ENCODE measurements at regions not wholly inside any gene's neighbourhood (a gene's known extent, or its start where the extent isn't known, plus 50 kb on each side); places are given as distances from the start of the nearest gene placed in this dataset.
A peak's percentile ranks its signal among the peaks of the same experiment; 100 is the strongest.

DNA sequence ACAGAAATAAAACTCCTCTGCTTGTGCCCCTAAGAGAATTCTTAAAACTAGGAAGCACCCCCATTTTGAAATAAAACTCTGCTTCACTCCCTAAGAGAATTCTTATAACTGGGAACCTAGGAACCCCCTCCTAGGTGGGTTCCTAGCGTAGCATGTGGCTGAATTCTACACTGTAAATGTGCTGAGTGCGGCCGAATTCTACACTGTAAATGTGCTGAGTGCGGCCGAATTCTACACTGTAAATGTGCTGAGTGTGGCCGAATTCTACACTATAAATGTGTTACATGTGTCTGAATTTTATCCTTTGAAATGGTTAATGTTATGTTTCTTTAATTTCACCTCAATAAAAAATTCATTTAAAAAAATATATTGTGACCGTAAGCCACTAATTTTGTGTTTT, 79.3 kb downstream of the PSMB1 start:
- peak; percentile 51 for TF ChIP-seq MAFF (IDR thresholded peaks at IDR 0.05; ENCODE audit: low read length)
- peak; percentile 39 for TF ChIP-seq MAFG (tag; conservative IDR thresholded peaks at IDR 0.05)
- TF ChIP-seq ZNF316 (IDR thresholded peaks at IDR 0.05) = peak; percentile 36
- peak; percentile 37; the same call in 1 of the 2 replicates for TF ChIP-seq MAFK (IDR thresholded peaks at IDR 0.05; ENCODE audit: low read length)
- peak; percentile 48; the same call in 1 of the 2 replicates for TF ChIP-seq C11orf30 (IDR thresholded peaks at IDR 0.05; ENCODE audit: low read depth)
- TF ChIP-seq RBM34 (IDR thresholded peaks at IDR 0.05; ENCODE audit: borderline replicate concordance, insufficient read depth, low read length) = no peak
- TF ChIP-seq U2AF2 (optimal IDR thresholded peaks at IDR 0.05; ENCODE audit: low read depth, low read length) = no peak
- Histone ChIP-seq H3K36me3 (ENCODE audit: control insufficient read depth, insufficient read depth, low read length) (no peaks in the 10 kb centered on the region), H3K79me2 (ENCODE audit: control insufficient read depth, insufficient read depth, low read length) (no peaks in the 10 kb centered on the region), H3K4me1 (replicated peaks in 1 of 2; ENCODE audit: control insufficient read depth in 2 of 2, insufficient read depth in 2 of 2, low read length in 2 of 2) (no peaks in the 10 kb centered on the region), H3K9me3 (replicated peaks; ENCODE audit: control insufficient read depth, insufficient read depth, low read depth, low read length) (no peaks in the 10 kb centered on the region), H2AFZ (ENCODE audit: low read depth, low read length) (no peak overlapping the region), H3K27ac (ENCODE audit: extremely low read depth, low read depth, low read length) (no peak overlapping the region), H4K20me1 (replicated peaks; ENCODE audit: control insufficient read depth, insufficient read depth, low read length) (no peaks in the 10 kb centered on the region), H3K9ac (ENCODE audit: insufficient read depth in 1 of 2, low read depth in 2 of 2, low read length in 2 of 2) (no peak overlapping the region), H3K4me3 (no peak overlapping the region), H3K27me3 (ENCODE audit: control insufficient read depth in 2 of 2, insufficient read depth in 2 of 2, low read length in 2 of 2) (peaks cover 26 to 59% of the 10 kb centered on the region in 2 experiments; a peak in 4 of 5 replicates), H3K9me1 (ENCODE audit: control insufficient read depth, insufficient read depth, low read length) (no peaks in the 10 kb centered on the region), H3K4me2 (ENCODE audit: insufficient read depth, low read length) (no peak overlapping the region)
- FAIRE-seq = no peak
- no TSS peak for BruUV-seq (replicated peaks)
- DNase-seq (ENCODE audit: extremely low read depth in 1 of 4, low spot score in 3 of 4) = no peak
- in situ Hi-C loops (cut with MboI) = no loop called here
- WGBS (ENCODE audit: insufficient coverage, low coverage, missing lambda C conversion rate) = 0% methylated on average over 7 of the region's 7 CpGs
- intact Hi-C loops (cut with micrococcal nuclease) = loop anchor here (10.0 kb wide), 1 partner anchor 51 kb away; no protein-coding TSS in a partner anchor
- POLR2A ChIA-PET = interaction anchor here (0.8 kb wide), 1 partner anchor 39 kb away, joined by 3 read pairs; no protein-coding TSS in a partner anchor
- no peak for ATAC-seq
- CTCF ChIA-PET (ENCODE audit: low intra/inter-chr PET ratio) = no interaction called here

DNA sequence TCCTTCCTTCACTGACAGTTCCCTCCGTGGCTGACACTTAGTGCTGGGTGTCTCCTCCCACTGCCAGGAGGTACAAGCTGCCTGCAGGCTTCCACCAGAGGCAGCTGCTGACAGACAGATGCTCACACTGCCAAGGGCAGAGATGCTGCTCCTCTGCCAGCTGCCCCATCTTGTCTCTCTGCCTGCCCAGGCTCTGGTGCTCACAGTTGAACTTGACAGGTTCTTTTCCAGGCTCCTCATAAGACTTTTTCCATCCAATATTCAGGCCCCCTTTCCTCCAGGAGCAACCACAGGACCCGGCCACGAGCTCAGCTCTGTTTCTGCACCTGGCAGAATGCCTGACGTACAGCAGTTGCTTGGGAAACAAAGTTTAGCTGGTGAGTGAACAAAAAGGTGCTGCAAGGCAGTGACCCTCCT, 79.8 kb downstream of the PSMB1 start:
- Histone ChIP-seq H3K4me3 (no peak overlapping the region), H3K27me3 (ENCODE audit: control insufficient read depth in 2 of 2, insufficient read depth in 2 of 2, low read length in 2 of 2) (peaks cover 24 to 54% of the 10 kb centered on the region in 2 experiments; a peak in 4 of 5 replicates), H3K4me2 (ENCODE audit: insufficient read depth, low read length) (no peak overlapping the region), H3K4me1 (replicated peaks in 1 of 2; ENCODE audit: control insufficient read depth in 2 of 2, insufficient read depth in 2 of 2, low read length in 2 of 2) (no peaks in the 10 kb centered on the region), H2AFZ (ENCODE audit: low read depth, low read length) (no peak overlapping the region), H3K79me2 (ENCODE audit: control insufficient read depth, insufficient read depth, low read length) (no peaks in the 10 kb centered on the region), H3K27ac (ENCODE audit: extremely low read depth, low read depth, low read length) (no peak overlapping the region), H3K36me3 (ENCODE audit: control insufficient read depth, insufficient read depth, low read length) (no peaks in the 10 kb centered on the region), H3K9me1 (ENCODE audit: control insufficient read depth, insufficient read depth, low read length) (no peaks in the 10 kb centered on the region), H4K20me1 (replicated peaks; ENCODE audit: control insufficient read depth, insufficient read depth, low read length) (no peaks in the 10 kb centered on the region), H3K9me3 (replicated peaks; ENCODE audit: control insufficient read depth, insufficient read depth, low read depth, low read length) (0 out of 2 replicates have a peak, but pooled peaks cover 2% of the 10 kb centered on the region), H3K9ac (ENCODE audit: insufficient read depth in 1 of 2, low read depth in 2 of 2, low read length in 2 of 2) (no peak overlapping the region)
- 0% methylated on average over 4 of the region's 4 CpGs for WGBS (ENCODE audit: insufficient coverage, low coverage, missing lambda C conversion rate)
- ChIA-PET POLR2A (interaction anchor here (0.8 kb wide), 2 partner anchors 24 to 40 kb away, joined by 3 read pairs; no protein-coding TSS in a partner anchor), CTCF (ENCODE audit: low intra/inter-chr PET ratio) (no interaction called here)
- BruUV-seq (replicated peaks) = no TSS peak
- intact Hi-C loops (cut with micrococcal nuclease) (loop anchor here (10.0 kb wide), 1 partner anchor 51 kb away; no protein-coding TSS in a partner anchor), in situ Hi-C loops (cut with MboI) (no loop called here)
- ATAC-seq = no peak
- no peak for FAIRE-seq
- no peak for DNase-seq (ENCODE audit: extremely low read depth in 1 of 4, low spot score in 3 of 4)
- TF ChIP-seq TEAD4 (IDR thresholded peaks at IDR 0.05; ENCODE audit: low read length) = no peak
- TF ChIP-seq TEAD4 (CRISPR knock-in tag; IDR thresholded peaks at IDR 0.05; ENCODE audit: borderline replicate concordance) = no peak
- no peak for TF ChIP-seq SETDB1 (IDR thresholded peaks at IDR 0.05; ENCODE audit: low read length)
- no peak for TF ChIP-seq WHSC1 (IDR thresholded peaks at IDR 0.05; ENCODE audit: low read length)
- no peak for TF ChIP-seq PHB (CRISPR knock-in tag; IDR thresholded peaks at IDR 0.05)
- TF ChIP-seq ZNF184 (CRISPR knock-in tag; IDR thresholded peaks at IDR 0.05) = no peak
- no peak for TF ChIP-seq RCOR1 (IDR thresholded peaks at IDR 0.05; ENCODE audit: borderline replicate concordance in 1 of 2, low read depth in 2 of 2, low read length in 2 of 2)
- TF ChIP-seq, protein P1, sequence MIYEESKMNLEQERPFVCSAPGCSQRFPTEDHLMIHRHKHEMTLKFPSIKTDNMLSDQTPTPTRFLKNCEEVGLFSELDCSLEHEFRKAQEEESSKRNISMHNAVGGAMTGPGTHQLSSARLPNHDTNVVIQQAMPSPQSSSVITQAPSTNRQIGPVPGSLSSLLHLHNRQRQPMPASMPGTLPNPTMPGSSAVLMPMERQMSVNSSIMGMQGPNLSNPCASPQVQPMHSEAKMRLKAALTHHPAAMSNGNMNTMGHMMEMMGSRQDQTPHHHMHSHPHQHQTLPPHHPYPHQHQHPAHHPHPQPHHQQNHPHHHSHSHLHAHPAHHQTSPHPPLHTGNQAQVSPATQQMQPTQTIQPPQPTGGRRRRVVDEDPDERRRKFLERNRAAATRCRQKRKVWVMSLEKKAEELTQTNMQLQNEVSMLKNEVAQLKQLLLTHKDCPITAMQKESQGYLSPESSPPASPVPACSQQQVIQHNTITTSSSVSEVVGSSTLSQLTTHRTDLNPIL (CRISPR knock-in tag; IDR thresholded peaks at IDR 0.05) = no peak
- no peak for TF ChIP-seq ATF3 (IDR thresholded peaks at IDR 0.05)
- TF ChIP-seq ATF3 (CRISPR knock-in tag; conservative IDR thresholded peaks at IDR 0.05) = no peak
